Superior temporal gyrus (tissue), 1 donor: ENCODE measurements at regions not wholly inside any gene's neighbourhood (a gene's known extent, or its start where the extent isn't known, plus 50 kb on each side); places are given as distances from the start of the nearest gene placed in this dataset.

Source experiments
- DNase-seq: peaks from one replicate; pipeline ENCODE4 v3.0.0-alpha.2; 2016; ENCODE audit errors: extremely low spot score

- DNase-seq, result no peak
Measured at GRCh38 chrX:114332766-114333165, 251.1 kb upstream of the HTR2C start.

GRCh38 chrX:114334473-114334982 is 249.4 kb upstream of the HTR2C start:
- no peak for DNase-seq

GRCh38 chrX:114338870-114339269 is 245.0 kb upstream of the HTR2C start:
- DNase-seq, result no peak

GRCh38 chrX:114344756-114345349 is 239.0 kb upstream of the HTR2C start:
- peak; percentile 27 for DNase-seq

GRCh38 chrX:114361076-114361725 is 222.7 kb upstream of the HTR2C start:
- DNase-seq, result no peak

- no peak for DNase-seq
Measured at GRCh38 chrX:114363346-114363745, 220.5 kb upstream of the HTR2C start.

GRCh38 chrX:114365065-114365834 is 218.6 kb upstream of the HTR2C start:
- DNase-seq, result no peak

GRCh38 chrX:114372937-114373336 is 210.9 kb upstream of the HTR2C start:
- DNase-seq, result no peak

GRCh38 chrX:114390251-114390796 is 193.6 kb upstream of the HTR2C start:
- no peak for DNase-seq
